ENCODE measurements at regions not wholly inside any gene's neighbourhood (a gene's known extent, or its start where the extent isn't known, plus 50 kb on each side); places are given as distances from the start of the nearest gene placed in this dataset.
A peak's percentile ranks its signal among the peaks of the same experiment; 100 is the strongest.

- POLR2A ChIA-PET, result no interaction called here
Observed at GRCh38 chr2:66675591-66675990, 240.7 kb downstream of the MEIS1 start.

GRCh38 chr2:66679442-66679841, 244.5 kb downstream of the MEIS1 start:
- TF ChIP-seq FOXK2 (IDR thresholded peaks at IDR 0.05) (no peak), PKNOX1 (IDR thresholded peaks at IDR 0.05) (peak; percentile 83), SUZ12 (IDR thresholded peaks at IDR 0.05) (no peak), FOXA1 (IDR thresholded peaks at IDR 0.05) (no peak), ARNT (IDR thresholded peaks at IDR 0.05) (no peak), NFRKB (IDR thresholded peaks at IDR 0.05) (no peak), FOXM1 (IDR thresholded peaks at IDR 0.05; ENCODE audit: borderline replicate concordance) (no peak), CTBP1 (IDR thresholded peaks at IDR 0.05; ENCODE audit: borderline replicate concordance) (no peak)
- POLR2A ChIA-PET, result no interaction called here
- DNase-seq (ENCODE audit: extremely low spot score), result no peak
- CTCF ChIA-PET, result no interaction called here

More at GRCh38 chr2:66675591-66675990, 240.7 kb downstream of the MEIS1 start:
- TF ChIP-seq FOXK2 (IDR thresholded peaks at IDR 0.05) (no peak), TARDBP (IDR thresholded peaks at IDR 0.05) (no peak), NFRKB (IDR thresholded peaks at IDR 0.05) (no peak), CTBP1 (IDR thresholded peaks at IDR 0.05; ENCODE audit: borderline replicate concordance) (no peak), FOXA1 (IDR thresholded peaks at IDR 0.05) (no peak), LEF1 (IDR thresholded peaks at IDR 0.05; ENCODE audit: borderline replicate concordance) (no peak), SP1 (IDR thresholded peaks at IDR 0.05) (no peak), BHLHE40 (IDR thresholded peaks at IDR 0.05; ENCODE audit: borderline replicate concordance) (no peak), FOXM1 (IDR thresholded peaks at IDR 0.05; ENCODE audit: borderline replicate concordance) (no peak), HDGF (IDR thresholded peaks at IDR 0.05; ENCODE audit: borderline replicate concordance) (no peak), ZNF384 (IDR thresholded peaks at IDR 0.05) (no peak), PKNOX1 (IDR thresholded peaks at IDR 0.05) (no peak), SUZ12 (IDR thresholded peaks at IDR 0.05) (no peak), ARNT (IDR thresholded peaks at IDR 0.05) (no peak), L3MBTL2 (conservative IDR thresholded peaks at IDR 0.05) (no peak), ELF4 (IDR thresholded peaks at IDR 0.05) (no peak)
- no peak for DNase-seq (ENCODE audit: extremely low spot score)
- CTCF ChIA-PET, result no interaction called here

- no peak for DNase-seq (ENCODE audit: extremely low spot score)
- CTCF ChIA-PET, result no interaction called here
- POLR2A ChIA-PET, result no interaction called here
- TF ChIP-seq SP1 (IDR thresholded peaks at IDR 0.05) (no peak), HDGF (IDR thresholded peaks at IDR 0.05; ENCODE audit: borderline replicate concordance) (no peak), ARNT (IDR thresholded peaks at IDR 0.05) (no peak), BHLHE40 (IDR thresholded peaks at IDR 0.05; ENCODE audit: borderline replicate concordance) (no peak), ZNF384 (IDR thresholded peaks at IDR 0.05) (no peak), L3MBTL2 (conservative IDR thresholded peaks at IDR 0.05) (no peak), TARDBP (IDR thresholded peaks at IDR 0.05) (no peak), FOXM1 (IDR thresholded peaks at IDR 0.05; ENCODE audit: borderline replicate concordance) (no peak), ELF4 (IDR thresholded peaks at IDR 0.05) (no peak)
Observed at GRCh38 chr2:66682476-66682875, 247.6 kb downstream of the MEIS1 start.

GRCh38 chr2:66683064-66683463, 248.1 kb downstream of the MEIS1 start:
- no peak for DNase-seq (ENCODE audit: extremely low spot score)
- CTCF ChIA-PET, result interaction anchor here (0.5 kb wide), 1 partner anchor 12 kb away, joined by 3 read pairs; no protein-coding TSS in a partner anchor
- POLR2A ChIA-PET, result interaction anchor here (0.8 to 1.2 kb wide), 2 partner anchors 17 to 249 kb away, joined by 3 to 4 read pairs; no protein-coding TSS in a partner anchor
- no peak for TF ChIP-seq ZNF384 (IDR thresholded peaks at IDR 0.05)
- TF ChIP-seq ELF4 (IDR thresholded peaks at IDR 0.05), result no peak
- TF ChIP-seq NFRKB (IDR thresholded peaks at IDR 0.05), result no peak
- TF ChIP-seq FOXK2 (IDR thresholded peaks at IDR 0.05), result no peak
- no peak for TF ChIP-seq FOXA1 (IDR thresholded peaks at IDR 0.05)
- no peak for TF ChIP-seq L3MBTL2 (conservative IDR thresholded peaks at IDR 0.05)
- TF ChIP-seq FOXM1 (IDR thresholded peaks at IDR 0.05; ENCODE audit: borderline replicate concordance), result no peak
- TF ChIP-seq ARNT (IDR thresholded peaks at IDR 0.05), result no peak
- no peak for TF ChIP-seq LEF1 (IDR thresholded peaks at IDR 0.05; ENCODE audit: borderline replicate concordance)
- no peak for TF ChIP-seq BHLHE40 (IDR thresholded peaks at IDR 0.05; ENCODE audit: borderline replicate concordance)
- no peak for TF ChIP-seq TARDBP (IDR thresholded peaks at IDR 0.05)
- no peak for TF ChIP-seq SUZ12 (IDR thresholded peaks at IDR 0.05)
- TF ChIP-seq HDGF (IDR thresholded peaks at IDR 0.05; ENCODE audit: borderline replicate concordance), result no peak
- no peak for TF ChIP-seq SP1 (IDR thresholded peaks at IDR 0.05)
- no peak for TF ChIP-seq PKNOX1 (IDR thresholded peaks at IDR 0.05)
- TF ChIP-seq CTBP1 (IDR thresholded peaks at IDR 0.05; ENCODE audit: borderline replicate concordance), result no peak

- POLR2A ChIA-PET, result interaction anchor here (0.8 to 1.2 kb wide), 2 partner anchors 18 to 249 kb away, joined by 3 to 4 read pairs; no protein-coding TSS in a partner anchor
- TF ChIP-seq HDGF (IDR thresholded peaks at IDR 0.05; ENCODE audit: borderline replicate concordance), result no peak
- CTCF ChIA-PET, result interaction anchor here (0.5 kb wide), 1 partner anchor 13 kb away, joined by 3 read pairs; no protein-coding TSS in a partner anchor
- no peak for DNase-seq (ENCODE audit: extremely low spot score)
Observed at GRCh38 chr2:66683599-66683998, 248.7 kb downstream of the MEIS1 start.

GRCh38 chr2:66684289-66684688, 249.4 kb downstream of the MEIS1 start:
- no peak for TF ChIP-seq PKNOX1 (IDR thresholded peaks at IDR 0.05)
- TF ChIP-seq ELF4 (IDR thresholded peaks at IDR 0.05), result no peak
- TF ChIP-seq L3MBTL2 (conservative IDR thresholded peaks at IDR 0.05), result no peak
- no peak for TF ChIP-seq ARNT (IDR thresholded peaks at IDR 0.05)
- no peak for TF ChIP-seq TARDBP (IDR thresholded peaks at IDR 0.05)
- CTCF ChIA-PET, result no interaction called here
- POLR2A ChIA-PET, result no interaction called here
- no peak for DNase-seq (ENCODE audit: extremely low spot score)

Data from HEK293T (cell line).